IPS-18a (cell line): ENCODE measurements at regions not wholly inside any gene's neighbourhood (a gene's known extent, or its start where the extent isn't known, plus 50 kb on each side); places are given as distances from the start of the nearest gene placed in this dataset.
"Not testable (repeated sequence)": the region's sequence is repeated elsewhere in the genome, so short reads cannot be mapped to it uniquely, and the experiment has no call there.

Experiments used
- H3K27ac ChIP-seq: one replicate; pipeline ENCODE4 v1.5.1; 2013; ENCODE audit warnings: low read length
- H3K27me3 ChIP-seq: one replicate; pipeline ENCODE4 v1.6.1; 2013; ENCODE audit warnings: mild to moderate bottlenecking, low read length; ENCODE audit not compliant: control insufficient read depth, insufficient read depth
- H3K36me3 ChIP-seq: one replicate; pipeline ENCODE4 v1.6.1; 2013; ENCODE audit warnings: low read depth, low read length; ENCODE audit not compliant: control insufficient read depth
- H3K4me1 ChIP-seq: one replicate; pipeline ENCODE4 v1.6.1; 2013; ENCODE audit warnings: low read depth, low read length; ENCODE audit not compliant: control insufficient read depth
- H3K4me3 ChIP-seq: one replicate; pipeline ENCODE4 v1.5.1; 2013; ENCODE audit warnings: low read length
- H3K9ac ChIP-seq: one replicate; pipeline ENCODE4 v1.6.1; 2013; ENCODE audit warnings: mild to moderate bottlenecking, low read length, moderate library complexity
- H3K9me3 ChIP-seq: one replicate; pipeline ENCODE4 v1.6.1; 2013; ENCODE audit warnings: low read depth, low read length; ENCODE audit not compliant: control insufficient read depth

- Histone ChIP-seq H3K27me3 (no peaks in the 10 kb centered on the region), H3K36me3 (no peaks in the 10 kb centered on the region), H3K4me3 (no peak overlapping the region), H3K27ac (no peak overlapping the region), H3K4me1 (peaks cover 11% of the 10 kb centered on the region), H3K9me3 (no peaks in the 10 kb centered on the region), H3K9ac (no peak overlapping the region)
Observed at GRCh38 chr19:30280018-30280417, 92.2 kb upstream of the ZNF536 start.

GRCh38 chr19:30281906-30282305 lies 90.3 kb upstream of the ZNF536 start:
- Histone ChIP-seq H3K36me3 (no peaks in the 10 kb centered on the region), H3K9me3 (no peaks in the 10 kb centered on the region), H3K4me3 (no peak overlapping the region), H3K9ac (no peak overlapping the region), H3K4me1 (peaks cover 11% of the 10 kb centered on the region), H3K27ac (no peak overlapping the region), H3K27me3 (no peaks in the 10 kb centered on the region)

GRCh38 chr19:30283556-30283955 lies 88.6 kb upstream of the ZNF536 start:
- H3K9ac ChIP-seq, result no peak overlapping the region
- H3K27me3 ChIP-seq, result no peaks in the 10 kb centered on the region
- no peak overlapping the region for H3K27ac ChIP-seq
- H3K4me3 ChIP-seq, result no peak overlapping the region
- H3K36me3 ChIP-seq, result no peaks in the 10 kb centered on the region
- H3K4me1 ChIP-seq, result peaks cover 5% of the 10 kb centered on the region
- no peaks in the 10 kb centered on the region for H3K9me3 ChIP-seq

- Histone ChIP-seq H3K36me3 (no peaks in the 10 kb centered on the region), H3K4me3 (no peak overlapping the region), H3K27me3 (no peaks in the 10 kb centered on the region), H3K4me1 (peaks cover 5% of the 10 kb centered on the region), H3K9ac (no peak overlapping the region), H3K9me3 (no peaks in the 10 kb centered on the region), H3K27ac (no peak overlapping the region)
Observed at GRCh38 chr19:30284209-30284608, 88.0 kb upstream of the ZNF536 start.

- H3K27ac ChIP-seq, result no peak overlapping the region
- no peak overlapping the region for H3K4me3 ChIP-seq
- H3K27me3 ChIP-seq, result no peaks in the 10 kb centered on the region
- peaks cover 5% of the 10 kb centered on the region for H3K4me1 ChIP-seq
- no peaks in the 10 kb centered on the region for H3K36me3 ChIP-seq
- H3K9me3 ChIP-seq, result no peaks in the 10 kb centered on the region
- H3K9ac ChIP-seq, result no peak overlapping the region
Observed at GRCh38 chr19:30284885-30285284, 87.3 kb upstream of the ZNF536 start.

GRCh38 chr19:30286378-30286777 lies 85.8 kb upstream of the ZNF536 start:
- peaks cover 5% of the 10 kb centered on the region for H3K4me1 ChIP-seq
- H3K27ac ChIP-seq, result no peak overlapping the region
- H3K36me3 ChIP-seq, result no peaks in the 10 kb centered on the region
- no peaks in the 10 kb centered on the region for H3K27me3 ChIP-seq
- H3K9me3 ChIP-seq, result no peaks in the 10 kb centered on the region
- H3K4me3 ChIP-seq, result no peak overlapping the region
- H3K9ac ChIP-seq, result no peak overlapping the region

- H3K27me3 ChIP-seq, result no peaks in the 10 kb centered on the region
Observed at GRCh38 chr19:30287259-30287658, 84.9 kb upstream of the ZNF536 start.

GRCh38 chr19:30287973-30288372 lies 84.2 kb upstream of the ZNF536 start:
- H3K27me3 ChIP-seq, result no peaks in the 10 kb centered on the region
- H3K4me3 ChIP-seq, result no peak overlapping the region
- no peak overlapping the region for H3K27ac ChIP-seq
- H3K9ac ChIP-seq, result no peak overlapping the region
- H3K36me3 ChIP-seq, result no peaks in the 10 kb centered on the region
- H3K4me1 ChIP-seq, result peaks cover 5% of the 10 kb centered on the region
- H3K9me3 ChIP-seq, result no peaks in the 10 kb centered on the region

More at GRCh38 chr19:30287259-30287658, 84.9 kb upstream of the ZNF536 start:
- H3K27ac ChIP-seq, result no peak overlapping the region
- H3K4me1 ChIP-seq, result peaks cover 5% of the 10 kb centered on the region
- no peak overlapping the region for H3K9ac ChIP-seq
- no peaks in the 10 kb centered on the region for H3K9me3 ChIP-seq
- no peak overlapping the region for H3K4me3 ChIP-seq
- no peaks in the 10 kb centered on the region for H3K36me3 ChIP-seq

GRCh38 chr19:30288911-30289310 lies 83.3 kb upstream of the ZNF536 start:
- no peaks in the 10 kb centered on the region for H3K36me3 ChIP-seq
- no peak overlapping the region for H3K27ac ChIP-seq
- no peak overlapping the region for H3K9ac ChIP-seq
- no peaks in the 10 kb centered on the region for H3K9me3 ChIP-seq
- H3K27me3 ChIP-seq, result no peaks in the 10 kb centered on the region
- no peak overlapping the region for H3K4me3 ChIP-seq
- H3K4me1 ChIP-seq, result peaks cover 5% of the 10 kb centered on the region

- Histone ChIP-seq H3K4me3 (no peak overlapping the region), H3K9ac (no peak overlapping the region), H3K9me3 (no peaks in the 10 kb centered on the region), H3K4me1 (peaks cover 5% of the 10 kb centered on the region), H3K27me3 (no peaks in the 10 kb centered on the region), H3K36me3 (no peaks in the 10 kb centered on the region), H3K27ac (no peak overlapping the region)
Observed at GRCh38 chr19:30289336-30289735, 82.8 kb upstream of the ZNF536 start.

GRCh38 chr19:30290805-30291204 lies 81.4 kb upstream of the ZNF536 start:
- H3K36me3 ChIP-seq, H3K9ac ChIP-seq, H3K9me3 ChIP-seq, H3K27me3 ChIP-seq, H3K4me3 ChIP-seq, H3K4me1 ChIP-seq, H3K27ac ChIP-seq: not testable (repeated sequence)

GRCh38 chr19:30293051-30293785 lies 79.0 kb upstream of the ZNF536 start:
- Histone ChIP-seq H3K27ac (no peak overlapping the region), H3K4me3 (no peak overlapping the region), H3K9me3 (no peaks in the 10 kb centered on the region), H3K4me1 (peaks cover 6% of the 10 kb centered on the region), H3K36me3 (no peaks in the 10 kb centered on the region), H3K27me3 (no peaks in the 10 kb centered on the region), H3K9ac (no peak overlapping the region)
